ENCODE measurements at regions not wholly inside any gene's neighbourhood (a gene's known extent, or its start where the extent isn't known, plus 50 kb on each side); places are given as distances from the start of the nearest gene placed in this dataset.

DNA sequence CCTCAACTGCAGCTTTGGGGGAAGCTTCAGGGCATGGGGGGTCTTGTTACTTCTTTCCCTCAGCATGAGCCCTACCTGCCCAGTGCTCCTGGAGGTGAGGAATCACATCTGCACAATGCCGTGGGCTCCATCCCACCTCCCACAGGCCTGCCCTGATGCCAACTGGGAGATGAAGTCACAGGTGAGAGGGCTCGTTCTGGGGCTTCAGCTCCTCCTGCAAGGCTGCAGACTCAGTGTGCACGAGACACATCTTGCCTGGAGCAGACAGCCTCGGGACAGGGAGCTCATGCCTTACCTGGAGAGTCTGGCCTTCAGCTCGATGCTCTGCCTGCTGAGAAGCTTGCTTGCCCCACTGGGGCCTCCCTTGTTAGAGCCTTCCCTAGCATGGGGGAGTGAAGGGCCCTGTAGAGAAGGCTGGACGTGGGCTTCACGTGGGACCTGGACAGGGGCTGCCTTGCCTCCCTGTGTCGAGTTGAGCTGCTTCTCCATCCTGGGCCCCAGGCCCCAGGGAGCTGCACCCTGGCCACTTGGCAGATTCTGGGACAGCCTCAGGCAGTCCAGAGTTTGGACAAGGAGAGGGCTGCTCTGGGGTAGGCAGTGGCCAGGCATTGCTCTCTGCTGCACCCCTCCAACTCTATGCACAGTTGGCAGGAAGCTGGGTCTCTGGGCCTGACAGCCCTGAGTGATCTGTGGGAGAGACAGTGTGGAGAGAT is 171.4 kb downstream of the KIF26A start:
- ChIA-PET POLR2A (no interaction called here), CTCF (no interaction called here)
- H3K36me3 ChIP-seq (ENCODE audit: insufficient read depth, low read length): no peaks in the 10 kb centered on the region
- no peaks in the 10 kb centered on the region for H3K27me3 ChIP-seq (ENCODE audit: control insufficient read depth in 1 of 2, insufficient read depth in 2 of 2, low read length in 2 of 2)
- Mint-ChIP-seq H3K9me3 (peaks cover 5% of the 10 kb centered on the region), H3K27me3 (no peaks in the 10 kb centered on the region), H3K27ac (no peak overlapping the region), H3K36me3 (ENCODE audit: low read depth) (no peaks in the 10 kb centered on the region), H3K4me1 (ENCODE audit: low read depth) (no peaks in the 10 kb centered on the region), H3K4me3 (no peak overlapping the region)
- peaks cover 0 to 25% of the 10 kb centered on the region in 2 experiments for H3K9me3 ChIP-seq (ENCODE audit: control insufficient read depth in 1 of 2, insufficient read depth in 1 of 2, low read length in 2 of 2)
- no peak overlapping the region for H3K27ac ChIP-seq (ENCODE audit: low read depth in 1 of 2, low read length in 2 of 2)
- DNase-seq (no peak), ATAC-seq (ENCODE audit: poor library complexity) (no peak)
- TF ChIP-seq, protein P1, sequence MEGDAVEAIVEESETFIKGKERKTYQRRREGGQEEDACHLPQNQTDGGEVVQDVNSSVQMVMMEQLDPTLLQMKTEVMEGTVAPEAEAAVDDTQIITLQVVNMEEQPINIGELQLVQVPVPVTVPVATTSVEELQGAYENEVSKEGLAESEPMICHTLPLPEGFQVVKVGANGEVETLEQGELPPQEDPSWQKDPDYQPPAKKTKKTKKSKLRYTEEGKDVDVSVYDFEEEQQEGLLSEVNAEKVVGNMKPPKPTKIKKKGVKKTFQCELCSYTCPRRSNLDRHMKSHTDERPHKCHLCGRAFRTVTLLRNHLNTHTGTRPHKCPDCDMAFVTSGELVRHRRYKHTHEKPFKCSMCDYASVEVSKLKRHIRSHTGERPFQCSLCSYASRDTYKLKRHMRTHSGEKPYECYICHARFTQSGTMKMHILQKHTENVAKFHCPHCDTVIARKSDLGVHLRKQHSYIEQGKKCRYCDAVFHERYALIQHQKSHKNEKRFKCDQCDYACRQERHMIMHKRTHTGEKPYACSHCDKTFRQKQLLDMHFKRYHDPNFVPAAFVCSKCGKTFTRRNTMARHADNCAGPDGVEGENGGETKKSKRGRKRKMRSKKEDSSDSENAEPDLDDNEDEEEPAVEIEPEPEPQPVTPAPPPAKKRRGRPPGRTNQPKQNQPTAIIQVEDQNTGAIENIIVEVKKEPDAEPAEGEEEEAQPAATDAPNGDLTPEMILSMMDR (IDR thresholded peaks at IDR 0.05): no peak
- no peak overlapping the region for H3K4me3 ChIP-seq (ENCODE audit: low read length)
- intact Hi-C loops (cut with DNase I, micrococcal nuclease): no loop called here
- no peaks in the 10 kb centered on the region for H3K4me1 ChIP-seq (ENCODE audit: insufficient read depth, low read length)

DNA sequence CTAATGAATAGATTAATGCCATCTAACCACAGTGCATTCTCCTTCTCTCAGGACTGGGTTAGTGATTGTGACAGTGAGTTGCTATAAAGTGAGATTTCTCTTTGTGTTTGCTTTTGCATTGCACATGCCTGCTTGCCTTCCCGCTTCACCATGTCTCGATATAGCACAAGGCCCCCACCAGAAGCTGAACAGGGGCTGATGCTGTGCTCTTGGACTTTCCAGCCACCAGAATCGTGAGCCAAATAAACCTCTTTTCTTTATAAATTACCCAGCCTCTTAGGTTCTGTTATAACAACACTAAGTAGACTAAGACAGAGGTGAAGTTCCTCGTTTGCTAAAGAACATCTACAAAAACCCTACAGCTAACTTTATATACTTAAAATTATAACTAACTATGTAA is 173.0 kb downstream of the KIF26A start:
- TF ChIP-seq, protein P1 (IDR thresholded peaks at IDR 0.05): no peak
- Histone ChIP-seq H3K4me3 (ENCODE audit: low read length) (no peak overlapping the region), H3K36me3 (ENCODE audit: insufficient read depth, low read length) (no peaks in the 10 kb centered on the region), H3K27ac (ENCODE audit: low read depth in 1 of 2, low read length in 2 of 2) (no peak overlapping the region), H3K4me1 (ENCODE audit: insufficient read depth, low read length) (no peaks in the 10 kb centered on the region), H3K27me3 (ENCODE audit: control insufficient read depth in 1 of 2, insufficient read depth in 2 of 2, low read length in 2 of 2) (no peaks in the 10 kb centered on the region), H3K9me3 (ENCODE audit: control insufficient read depth in 1 of 2, insufficient read depth in 1 of 2, low read length in 2 of 2) (peaks cover 0 to 25% of the 10 kb centered on the region in 2 experiments)
- no peak overlapping the region for H3K4me3 Mint-ChIP-seq
- no peak for DNase-seq
- H3K27ac Mint-ChIP-seq: no peak overlapping the region
- H3K4me1 Mint-ChIP-seq (ENCODE audit: low read depth): no peaks in the 10 kb centered on the region
- no peak for ATAC-seq (ENCODE audit: poor library complexity)
- peaks cover 5% of the 10 kb centered on the region for H3K9me3 Mint-ChIP-seq
- ChIA-PET POLR2A (no interaction called here), CTCF (no interaction called here)
- H3K27me3 Mint-ChIP-seq: no peaks in the 10 kb centered on the region
- intact Hi-C loops (cut with DNase I, micrococcal nuclease): no loop called here
- no peaks in the 10 kb centered on the region for H3K36me3 Mint-ChIP-seq (ENCODE audit: low read depth)

DNA sequence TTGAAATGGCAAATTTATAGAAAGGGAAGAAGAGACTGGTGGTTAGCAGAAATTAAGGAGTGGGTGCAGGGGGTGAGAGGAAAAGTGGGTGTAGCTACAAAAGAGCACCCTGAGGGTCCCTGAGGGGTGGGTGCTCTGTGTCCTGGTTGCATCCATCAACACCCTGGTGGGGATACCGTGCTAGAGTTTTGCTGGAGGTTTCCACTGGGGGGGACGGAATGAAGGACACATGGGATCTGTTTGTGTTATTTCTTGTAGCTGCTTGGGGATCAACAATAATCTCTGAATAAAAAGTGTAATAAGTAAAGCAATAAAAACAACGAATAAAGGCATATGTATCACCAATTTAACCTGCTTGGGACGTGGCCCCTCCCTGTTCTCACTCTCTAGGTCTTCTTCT is 175.3 kb downstream of the KIF26A start:
- POLR2A ChIA-PET: no interaction called here
- TF ChIP-seq, protein P1 (IDR thresholded peaks at IDR 0.05): no peak
- CTCF ChIA-PET: no interaction called here
- Mint-ChIP-seq H3K27me3 (no peaks in the 10 kb centered on the region), H3K36me3 (ENCODE audit: low read depth) (no peaks in the 10 kb centered on the region), H3K4me3 (no peak overlapping the region), H3K9me3 (peaks cover 5% of the 10 kb centered on the region), H3K27ac (no peak overlapping the region), H3K4me1 (ENCODE audit: low read depth) (no peaks in the 10 kb centered on the region)
- intact Hi-C loops (cut with DNase I, micrococcal nuclease): no loop called here
- H3K4me1 ChIP-seq (ENCODE audit: insufficient read depth, low read length): no peaks in the 10 kb centered on the region
- no peaks in the 10 kb centered on the region for H3K27me3 ChIP-seq (ENCODE audit: control insufficient read depth in 1 of 2, insufficient read depth in 2 of 2, low read length in 2 of 2)
- H3K9me3 ChIP-seq (ENCODE audit: control insufficient read depth in 1 of 2, insufficient read depth in 1 of 2, low read length in 2 of 2): peaks cover 0 to 16% of the 10 kb centered on the region in 2 experiments
- ATAC-seq (ENCODE audit: poor library complexity) (no peak), DNase-seq (peak in 1 of 14 experiments; percentile 7)
- no peaks in the 10 kb centered on the region for H3K36me3 ChIP-seq (ENCODE audit: insufficient read depth, low read length)
- no peak overlapping the region for H3K27ac ChIP-seq (ENCODE audit: low read depth in 1 of 2, low read length in 2 of 2)
- no peak overlapping the region for H3K4me3 ChIP-seq (ENCODE audit: low read length)
